ENCODE measurements at regions not wholly inside any gene's neighbourhood (a gene's known extent, or its start where the extent isn't known, plus 50 kb on each side); places are given as distances from the start of the nearest gene placed in this dataset.

- DNase-seq (ENCODE audit: low spot score): no peak
Measured at GRCh38 chr18:78656346-78656925, 323.2 kb upstream of the SALL3 start.

- DNase-seq (ENCODE audit: low spot score): no peak
Measured at GRCh38 chr18:78658531-78658930, 321.1 kb upstream of the SALL3 start.

- DNase-seq (ENCODE audit: low spot score): no peak
Measured at GRCh38 chr18:78659057-78659456, 320.6 kb upstream of the SALL3 start.

- DNase-seq (ENCODE audit: low spot score): no peak
Measured at GRCh38 chr18:78659748-78660147, 319.9 kb upstream of the SALL3 start.

GRCh38 chr18:78660311-78660710, 319.3 kb upstream of the SALL3 start:
- DNase-seq (ENCODE audit: low spot score): no peak

GRCh38 chr18:78661316-78661715, 318.3 kb upstream of the SALL3 start:
- DNase-seq (ENCODE audit: low spot score): no peak

- no peak for DNase-seq (ENCODE audit: low spot score)
Measured at GRCh38 chr18:78662879-78663278, 316.7 kb upstream of the SALL3 start.

GRCh38 chr18:78664048-78664447, 315.6 kb upstream of the SALL3 start:
- no peak for DNase-seq (ENCODE audit: low spot score)

GRCh38 chr18:78664848-78665247, 314.8 kb upstream of the SALL3 start:
- DNase-seq (ENCODE audit: low spot score): no peak

- no peak for DNase-seq (ENCODE audit: low spot score)
Measured at GRCh38 chr18:78665644-78666043, 314.0 kb upstream of the SALL3 start.

- DNase-seq (ENCODE audit: low spot score): no peak
Measured at GRCh38 chr18:78666666-78667335, 312.8 kb upstream of the SALL3 start.

- DNase-seq (ENCODE audit: low spot score): no peak
Measured at GRCh38 chr18:78670778-78671391, 308.7 kb upstream of the SALL3 start.

GRCh38 chr18:78671551-78671950, 308.1 kb upstream of the SALL3 start:
- no peak for DNase-seq (ENCODE audit: low spot score)

GRCh38 chr18:78672862-78673446, 306.7 kb upstream of the SALL3 start:
- DNase-seq (ENCODE audit: low spot score): no peak

- no peak for DNase-seq (ENCODE audit: low spot score)
Measured at GRCh38 chr18:78673516-78674321, 305.9 kb upstream of the SALL3 start.

- DNase-seq (ENCODE audit: low spot score): no peak
Measured at GRCh38 chr18:78675231-78675630, 304.4 kb upstream of the SALL3 start.

GRCh38 chr18:78676622-78677482, 302.8 kb upstream of the SALL3 start:
- DNase-seq (ENCODE audit: low spot score): no peak

- no peak for DNase-seq (ENCODE audit: low spot score)
Measured at GRCh38 chr18:78677483-78678317, 301.9 kb upstream of the SALL3 start.

GRCh38 chr18:78678318-78678695, 301.3 kb upstream of the SALL3 start:
- no peak for DNase-seq (ENCODE audit: low spot score)

GRCh38 chr18:78679031-78679430, 300.6 kb upstream of the SALL3 start:
- DNase-seq (ENCODE audit: low spot score): no peak

Measured in activated CD4-positive, alpha-beta T cell treated with anti-CD3 and anti-CD28 coated beads, Interleukin-2, Interleukin-4, amounts not matched to agents 100 ng/mL and 50 ng/mL, durations not matched to agents 16 hours and 8 hours (primary cell).